Thoracic aorta (tissue), 2 donors: ENCODE measurements at regions not wholly inside any gene's neighbourhood (a gene's known extent, or its start where the extent isn't known, plus 50 kb on each side); places are given as distances from the start of the nearest gene placed in this dataset.

Experiments
- ATAC-seq: fragments of 150-250 bp; one replicate; pipeline ENCODE4 v1.8.0; 2017; ENCODE audit warnings: low read depth; ENCODE audit not compliant: insufficient number of reproducible peaks, low FRiP score
- DNase-seq: peaks from one replicate; pipeline ENCODE4 v3.0.0-alpha.2; 2020; ENCODE audit warnings: low spot score
- H3K27ac ChIP-seq, 2 donors: fragments of 200-600 bp; sonication (generic); 1 replicate in 1 of 2; 2 replicates in 1 of 2; pipeline ENCODE4 v1.5.1; 2016; ENCODE audit warnings: mild to moderate bottlenecking in 2 of 2, moderate library complexity in 2 of 2
- H3K27me3 ChIP-seq: fragments of 200-600 bp; sonication (generic); replicated peaks from 2 replicates; pipeline ENCODE4 v1.6.0; 2016; ENCODE audit warnings: mild to moderate bottlenecking; ENCODE audit not compliant: insufficient read depth
- H3K36me3 ChIP-seq: fragments of 200-600 bp; sonication (generic); one replicate; pipeline ENCODE4 v1.5.1; 2016
- H3K4me1 ChIP-seq, 2 donors: fragments of 200-600 bp; sonication (generic); 1 replicate in 1 of 2; 2 replicates in 1 of 2; pipeline versions ENCODE4 v1.5.1 to v1.6.0; 2016; ENCODE audit warnings: low read depth in 2 of 2, mild to moderate bottlenecking in 1 of 2; ENCODE audit not compliant: control insufficient read depth in 1 of 2
- H3K4me3 ChIP-seq: fragments of 200-600 bp; sonication (generic); 2 replicates; pipeline ENCODE4 v1.5.1; 2016; ENCODE audit warnings: mild to moderate bottlenecking
- H3K9me3 ChIP-seq: fragments of 200-600 bp; sonication (generic); 2 replicates; pipeline ENCODE4 v1.5.1; 2016
- TF ChIP-seq, protein P1 (sequence below): fragments of 200-600 bp; sonication (generic); IDR thresholded peaks from one replicate; pipeline ENCODE4 v1.5.1; 2019; ENCODE audit warnings: antibody characterized with exemption

DNA sequence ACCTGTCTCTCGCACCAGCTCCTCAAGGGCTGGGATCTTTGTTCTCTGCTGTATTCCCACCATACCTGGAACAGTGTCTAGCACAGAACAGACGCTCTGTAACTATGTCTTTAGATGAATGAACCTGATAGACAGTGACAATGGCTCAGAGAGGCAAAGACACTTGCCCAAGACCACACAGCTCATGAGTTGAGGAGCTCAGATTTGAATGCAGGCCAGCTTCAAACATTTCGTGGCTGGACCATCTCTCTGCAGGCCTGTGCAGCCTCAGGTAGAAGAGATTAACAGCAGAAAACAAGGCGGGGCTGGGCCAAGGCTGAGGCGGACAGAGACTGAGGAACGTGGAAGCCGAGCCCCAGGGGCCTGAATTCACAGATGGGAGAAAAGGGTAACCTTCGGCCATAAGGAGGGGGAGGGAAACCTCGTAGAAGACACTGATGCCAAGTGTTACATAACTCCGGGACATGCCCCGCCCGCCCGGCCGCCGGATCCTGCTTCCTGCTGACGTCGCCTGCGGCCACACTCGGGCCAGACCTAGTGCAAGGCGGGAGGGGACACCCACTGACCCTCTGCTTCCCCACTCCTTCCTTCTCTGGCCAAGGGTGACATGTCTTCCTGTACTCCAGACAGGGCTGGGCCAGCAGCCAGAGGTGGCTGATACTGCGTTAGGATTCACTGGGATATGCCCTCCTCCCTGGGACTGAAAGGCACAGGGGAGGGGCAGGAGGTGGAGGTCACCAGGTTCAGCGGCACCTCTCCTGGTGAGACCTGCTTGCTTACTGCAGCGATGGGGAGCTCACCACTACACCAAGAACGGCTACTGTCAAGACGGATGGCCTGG is 86.8 kb downstream of the RFLNA start:
- Histone ChIP-seq H3K9me3 (no peaks in the 10 kb centered on the region), H3K27me3 (no peaks in the 10 kb centered on the region), H3K4me3 (peak overlapping the region; percentile 5), H3K36me3 (peaks cover 44% of the 10 kb centered on the region), H3K27ac (peak overlapping the region; percentile 82 to 85), H3K4me1 (peaks cover 32 to 59% of the 10 kb centered on the region in 2 donors)
- DNase-seq (peak; percentile 70), ATAC-seq (peak; percentile 16)
- TF ChIP-seq, protein P1, sequence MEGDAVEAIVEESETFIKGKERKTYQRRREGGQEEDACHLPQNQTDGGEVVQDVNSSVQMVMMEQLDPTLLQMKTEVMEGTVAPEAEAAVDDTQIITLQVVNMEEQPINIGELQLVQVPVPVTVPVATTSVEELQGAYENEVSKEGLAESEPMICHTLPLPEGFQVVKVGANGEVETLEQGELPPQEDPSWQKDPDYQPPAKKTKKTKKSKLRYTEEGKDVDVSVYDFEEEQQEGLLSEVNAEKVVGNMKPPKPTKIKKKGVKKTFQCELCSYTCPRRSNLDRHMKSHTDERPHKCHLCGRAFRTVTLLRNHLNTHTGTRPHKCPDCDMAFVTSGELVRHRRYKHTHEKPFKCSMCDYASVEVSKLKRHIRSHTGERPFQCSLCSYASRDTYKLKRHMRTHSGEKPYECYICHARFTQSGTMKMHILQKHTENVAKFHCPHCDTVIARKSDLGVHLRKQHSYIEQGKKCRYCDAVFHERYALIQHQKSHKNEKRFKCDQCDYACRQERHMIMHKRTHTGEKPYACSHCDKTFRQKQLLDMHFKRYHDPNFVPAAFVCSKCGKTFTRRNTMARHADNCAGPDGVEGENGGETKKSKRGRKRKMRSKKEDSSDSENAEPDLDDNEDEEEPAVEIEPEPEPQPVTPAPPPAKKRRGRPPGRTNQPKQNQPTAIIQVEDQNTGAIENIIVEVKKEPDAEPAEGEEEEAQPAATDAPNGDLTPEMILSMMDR, result no peak

DNA sequence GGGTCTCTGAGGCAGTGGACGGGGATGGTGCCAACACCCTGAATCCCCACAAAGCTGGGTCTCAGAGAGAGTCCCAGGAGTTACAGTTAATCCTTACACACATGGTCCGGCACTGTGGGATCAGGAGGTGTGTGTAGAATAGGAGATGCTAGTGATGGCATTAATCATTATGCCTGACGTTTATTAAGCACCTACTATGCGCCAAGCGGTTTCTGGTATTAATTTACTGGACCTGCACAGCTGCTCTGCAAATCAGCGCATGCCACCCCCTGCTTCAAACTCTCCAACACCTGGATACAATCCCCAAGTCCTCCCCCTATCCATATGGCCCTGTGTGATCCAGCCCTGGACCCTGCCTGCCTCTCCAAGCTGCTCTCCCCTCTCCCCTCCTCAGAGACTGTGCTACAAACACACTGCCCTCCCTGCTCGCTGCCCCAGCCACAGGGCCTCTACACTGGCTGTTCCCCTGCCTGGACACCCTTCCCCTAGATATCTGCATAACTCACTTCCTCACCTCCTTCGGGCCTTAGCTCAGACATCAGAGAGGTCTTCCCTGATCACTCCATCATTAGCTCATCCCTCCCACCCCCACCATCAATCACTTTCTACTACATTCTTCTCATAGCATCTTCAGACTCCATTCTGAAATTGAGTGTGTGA is 86.0 kb downstream of the RFLNA start:
- Histone ChIP-seq H3K4me3 (no peak overlapping the region), H3K4me1 (peaks cover 32 to 52% of the 10 kb centered on the region in 2 donors), H3K36me3 (peaks cover 48% of the 10 kb centered on the region)

DNA sequence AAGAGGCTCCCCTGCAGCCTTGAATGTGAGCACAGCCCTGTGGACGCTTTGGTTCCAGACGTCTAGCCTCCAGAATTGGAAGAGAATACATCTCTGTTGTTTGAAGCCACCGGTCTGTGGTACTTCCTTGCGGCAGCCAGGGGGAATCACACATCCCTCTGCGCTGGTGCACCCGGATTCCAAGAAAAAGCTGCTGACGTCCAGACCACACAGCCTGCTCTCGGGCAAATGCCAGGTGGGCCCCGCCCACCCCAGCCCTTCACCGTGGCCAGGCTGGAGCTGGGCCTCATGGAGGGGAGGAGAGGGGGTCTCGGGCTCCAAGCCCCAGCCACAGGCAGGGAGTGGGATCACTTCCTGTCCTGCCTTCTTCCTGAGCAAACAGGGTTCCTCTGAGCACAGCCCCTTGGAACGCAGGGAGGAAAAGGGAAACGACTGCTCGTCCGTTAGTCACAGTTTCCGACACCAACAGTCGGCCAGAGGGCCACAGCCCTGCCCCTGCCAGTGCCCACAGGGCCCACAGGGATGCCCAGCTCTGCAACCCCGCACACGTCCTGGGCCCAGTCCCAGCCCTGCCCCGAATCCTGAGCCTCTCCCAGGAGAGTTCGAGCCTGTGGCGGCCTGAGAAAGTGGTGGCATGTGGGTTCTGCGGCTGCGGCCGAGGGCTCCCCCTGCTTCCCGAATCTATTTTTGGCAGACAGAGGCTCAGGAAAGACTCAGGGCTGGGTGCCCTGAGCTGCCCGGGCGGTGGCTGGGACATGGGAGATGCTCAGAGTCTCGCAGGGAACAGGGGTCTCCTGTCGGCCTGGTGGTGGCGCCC is 85.3 kb downstream of the RFLNA start:
- Histone ChIP-seq H3K27me3 (no peaks in the 10 kb centered on the region), H3K4me3 (peak overlapping the region; percentile 34), H3K9me3 (no peaks in the 10 kb centered on the region), H3K4me1 (peaks cover 32 to 44% of the 10 kb centered on the region in 2 donors), H3K27ac (peak overlapping the region; percentile 82 to 85), H3K36me3 (peaks cover 44% of the 10 kb centered on the region)
- ATAC-seq, result peak; percentile 64
- TF ChIP-seq, protein P1, result peak; percentile 69
- peak; percentile 72 for DNase-seq

More for the DNA sequence above, 86.0 kb downstream of the RFLNA start:
- TF ChIP-seq, protein P1, result no peak
- H3K27me3 ChIP-seq, result no peaks in the 10 kb centered on the region
- H3K27ac ChIP-seq, result peak overlapping the region; percentile 82 to 85
- H3K9me3 ChIP-seq, result no peaks in the 10 kb centered on the region
- ATAC-seq (no peak), DNase-seq (no peak)

DNA sequence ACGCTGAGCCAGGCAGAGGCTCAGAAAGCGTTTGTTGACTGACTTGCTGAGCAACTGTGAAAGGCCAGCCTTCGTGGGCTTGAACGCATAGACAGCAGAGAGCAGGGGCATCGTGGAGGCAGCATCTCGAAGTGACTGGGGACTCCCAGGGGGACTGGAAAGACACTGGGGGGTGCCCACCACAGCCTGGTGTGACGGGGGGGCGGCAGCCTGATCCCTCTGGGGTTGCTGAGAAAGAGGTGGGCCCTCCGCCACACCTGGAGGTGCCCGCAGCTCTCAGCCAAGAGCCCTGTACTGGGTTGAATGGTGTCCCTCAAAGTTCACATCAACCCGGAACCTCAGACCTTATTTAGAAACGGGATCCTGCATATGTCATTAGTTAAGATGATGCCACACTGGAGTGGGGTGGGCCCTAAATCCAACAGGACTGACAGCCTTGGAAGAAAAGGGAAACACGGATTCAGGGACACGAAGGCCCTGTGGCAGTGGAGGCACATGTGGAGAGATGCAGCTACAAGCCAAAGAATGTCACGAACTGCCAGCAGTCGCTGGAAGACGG is 84.6 kb downstream of the RFLNA start:
- Histone ChIP-seq H3K9me3 (no peaks in the 10 kb centered on the region), H3K36me3 (peaks cover 44% of the 10 kb centered on the region), H3K27me3 (no peaks in the 10 kb centered on the region), H3K4me1 (peaks cover 32 to 42% of the 10 kb centered on the region in 2 donors), H3K4me3 (peak overlapping the region; percentile 34), H3K27ac (peak overlapping the region; percentile 82 to 85)
- ATAC-seq, result no peak
- TF ChIP-seq, protein P1, result no peak
- no peak for DNase-seq
